Left lung (tissue), 4 donors: ENCODE measurements at regions not wholly inside any gene's neighbourhood (a gene's known extent, or its start where the extent isn't known, plus 50 kb on each side); places are given as distances from the start of the nearest gene placed in this dataset.

ENCODE experiments used
- ATAC-seq: fragments of 200-7000 bp; cut with Tn5 transposase; one replicate; pipeline ENCODE4 v1.9.1; 2020; ENCODE audit warnings: moderate library complexity
- DNase-seq, 4 donors: peaks; one replicate each; pipeline ENCODE4 v3.0.0-alpha.2; 2013 to 2020
- H3K27ac ChIP-seq, 2 donors: fragments of 200-600 bp; sonication (generic) in 1 of 2; one replicate each; pipeline versions ENCODE4 v1.5.0 to v1.8.0; 2020 to 2021
- H3K27me3 ChIP-seq, 2 donors: fragments of 200-600 bp; sonication (generic) in 1 of 2; one replicate each; pipeline versions ENCODE4 v1.5.0 to v1.8.0; 2020 to 2021
- H3K36me3 ChIP-seq, 2 donors: fragments of 200-600 bp; sonication (generic) in 1 of 2; one replicate each; pipeline versions ENCODE4 v1.5.0 to v1.8.0; 2020 to 2021
- H3K4me1 ChIP-seq, 2 donors: fragments of 200-600 bp; one replicate each; pipeline ENCODE4 v1.8.0; 2021
- H3K4me3 ChIP-seq, 2 donors: fragments of 200-600 bp; sonication (generic) in 1 of 2; one replicate each; pipeline versions ENCODE4 v1.5.0 to v1.8.0; 2020 to 2021; ENCODE audit warnings: mild to moderate bottlenecking in 1 of 2
- H3K9me3 ChIP-seq, 2 donors: fragments of 200-600 bp; sonication (generic) in 1 of 2; one replicate each; pipeline versions ENCODE4 v1.5.0 to v1.8.0; 2020 to 2021
- intact Hi-C, 2 donors: fragments of 100-400 bp; cut with DNase I; formaldehyde crosslinking; loops; one replicate each; pipeline versions ENCODE4 v1.11.2 to v1.14.2; 2022
- TF ChIP-seq, protein P1 (sequence below), 2 donors: fragments of 200-600 bp; sonication (generic) in 1 of 2; IDR thresholded peaks; one replicate each; pipeline versions ENCODE4 v1.5.0 to v1.8.0; 2021; ENCODE audit warnings: antibody characterized with exemption in 2 of 2
- donor health status: DM: no; HTN: yes; CAD: no.
- donor health status: DM: no; HTN: no; CAD: no.

DNA sequence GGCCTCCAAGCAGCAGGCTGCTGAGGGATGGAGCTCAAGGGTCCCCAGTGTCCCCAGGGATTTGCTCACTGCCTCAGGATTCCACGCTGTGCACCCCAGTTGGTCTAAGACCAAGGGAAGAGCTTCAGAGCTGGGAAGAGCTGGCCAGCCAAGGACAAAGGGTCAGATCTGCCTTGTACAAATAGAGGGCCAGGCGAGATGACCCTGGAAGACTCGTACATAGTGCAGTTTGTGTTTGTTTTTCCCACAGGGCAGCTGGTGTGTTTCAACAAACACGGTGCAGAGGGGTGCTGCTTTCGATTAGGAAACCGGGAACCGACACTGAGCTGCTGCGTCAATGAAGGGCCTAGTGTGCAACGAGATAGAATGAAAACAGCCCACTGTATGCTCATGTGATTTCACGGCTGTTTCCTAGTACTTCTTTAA, 56.1 kb upstream of the TRPM1 start:
- TF ChIP-seq, protein P1, sequence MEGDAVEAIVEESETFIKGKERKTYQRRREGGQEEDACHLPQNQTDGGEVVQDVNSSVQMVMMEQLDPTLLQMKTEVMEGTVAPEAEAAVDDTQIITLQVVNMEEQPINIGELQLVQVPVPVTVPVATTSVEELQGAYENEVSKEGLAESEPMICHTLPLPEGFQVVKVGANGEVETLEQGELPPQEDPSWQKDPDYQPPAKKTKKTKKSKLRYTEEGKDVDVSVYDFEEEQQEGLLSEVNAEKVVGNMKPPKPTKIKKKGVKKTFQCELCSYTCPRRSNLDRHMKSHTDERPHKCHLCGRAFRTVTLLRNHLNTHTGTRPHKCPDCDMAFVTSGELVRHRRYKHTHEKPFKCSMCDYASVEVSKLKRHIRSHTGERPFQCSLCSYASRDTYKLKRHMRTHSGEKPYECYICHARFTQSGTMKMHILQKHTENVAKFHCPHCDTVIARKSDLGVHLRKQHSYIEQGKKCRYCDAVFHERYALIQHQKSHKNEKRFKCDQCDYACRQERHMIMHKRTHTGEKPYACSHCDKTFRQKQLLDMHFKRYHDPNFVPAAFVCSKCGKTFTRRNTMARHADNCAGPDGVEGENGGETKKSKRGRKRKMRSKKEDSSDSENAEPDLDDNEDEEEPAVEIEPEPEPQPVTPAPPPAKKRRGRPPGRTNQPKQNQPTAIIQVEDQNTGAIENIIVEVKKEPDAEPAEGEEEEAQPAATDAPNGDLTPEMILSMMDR (IDR thresholded peaks at IDR 0.05), result no peak

GRCh38 chr15:31158858-31159569, 57.5 kb upstream of the TRPM1 start:
- Histone ChIP-seq H3K27me3 (no peaks in the 10 kb centered on the region), H3K4me3 (no peak overlapping the region), H3K27ac (no peak overlapping the region), H3K36me3 (no peaks in the 10 kb centered on the region), H3K9me3 (no peaks in the 10 kb centered on the region), H3K4me1 (no peaks in the 10 kb centered on the region)
- TF ChIP-seq, protein P1 (IDR thresholded peaks at IDR 0.05), result no peak
- DNase-seq (no peak), ATAC-seq (peak; percentile 44)
- intact Hi-C loops, result no loop called here

More for the DNA sequence above, 56.1 kb upstream of the TRPM1 start:
- Histone ChIP-seq H3K27me3 (no peaks in the 10 kb centered on the region), H3K27ac (no peak overlapping the region), H3K9me3 (no peaks in the 10 kb centered on the region), H3K36me3 (no peaks in the 10 kb centered on the region), H3K4me3 (no peak overlapping the region), H3K4me1 (no peaks in the 10 kb centered on the region)
- intact Hi-C loops, result no loop called here
- ATAC-seq, result no peak
- DNase-seq, result peak in 1 of 4 donors; percentile 29

GRCh38 chr15:31159837-31160236, 58.3 kb upstream of the TRPM1 start:
- Histone ChIP-seq H3K27ac (no peak overlapping the region), H3K9me3 (no peaks in the 10 kb centered on the region), H3K27me3 (no peaks in the 10 kb centered on the region), H3K36me3 (no peaks in the 10 kb centered on the region), H3K4me1 (no peaks in the 10 kb centered on the region), H3K4me3 (no peak overlapping the region)
- ATAC-seq, result no peak
- TF ChIP-seq, protein P1 (IDR thresholded peaks at IDR 0.05), result no peak
- intact Hi-C loops, result no loop called here
- DNase-seq, result no peak

DNA sequence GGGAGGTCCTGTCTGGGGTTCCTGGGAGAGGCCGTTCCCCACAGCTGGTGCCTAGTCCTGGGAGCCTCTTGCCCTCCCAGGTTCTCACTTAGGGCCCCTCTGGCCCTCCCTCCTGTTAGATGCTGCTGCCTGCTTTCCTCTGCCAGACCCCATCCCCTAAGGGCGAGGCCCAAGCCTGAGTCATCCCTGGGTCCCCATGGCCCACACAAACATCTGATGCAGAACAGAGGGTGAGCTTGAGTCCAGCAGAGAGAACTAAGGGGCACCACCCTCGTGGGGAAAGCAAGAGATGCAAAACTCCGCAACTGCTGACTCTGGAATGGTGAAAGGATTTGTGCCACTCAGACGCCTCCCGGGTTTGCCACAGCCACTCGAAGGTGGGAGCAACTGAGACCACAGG, 58.8 kb upstream of the TRPM1 start:
- Histone ChIP-seq H3K4me3 (no peak overlapping the region), H3K36me3 (no peaks in the 10 kb centered on the region), H3K27me3 (no peaks in the 10 kb centered on the region), H3K4me1 (no peaks in the 10 kb centered on the region), H3K27ac (no peak overlapping the region), H3K9me3 (no peaks in the 10 kb centered on the region)
- ATAC-seq (no peak), DNase-seq (no peak)
- TF ChIP-seq, protein P1 (IDR thresholded peaks at IDR 0.05), result no peak
- intact Hi-C loops, result no loop called here

DNA sequence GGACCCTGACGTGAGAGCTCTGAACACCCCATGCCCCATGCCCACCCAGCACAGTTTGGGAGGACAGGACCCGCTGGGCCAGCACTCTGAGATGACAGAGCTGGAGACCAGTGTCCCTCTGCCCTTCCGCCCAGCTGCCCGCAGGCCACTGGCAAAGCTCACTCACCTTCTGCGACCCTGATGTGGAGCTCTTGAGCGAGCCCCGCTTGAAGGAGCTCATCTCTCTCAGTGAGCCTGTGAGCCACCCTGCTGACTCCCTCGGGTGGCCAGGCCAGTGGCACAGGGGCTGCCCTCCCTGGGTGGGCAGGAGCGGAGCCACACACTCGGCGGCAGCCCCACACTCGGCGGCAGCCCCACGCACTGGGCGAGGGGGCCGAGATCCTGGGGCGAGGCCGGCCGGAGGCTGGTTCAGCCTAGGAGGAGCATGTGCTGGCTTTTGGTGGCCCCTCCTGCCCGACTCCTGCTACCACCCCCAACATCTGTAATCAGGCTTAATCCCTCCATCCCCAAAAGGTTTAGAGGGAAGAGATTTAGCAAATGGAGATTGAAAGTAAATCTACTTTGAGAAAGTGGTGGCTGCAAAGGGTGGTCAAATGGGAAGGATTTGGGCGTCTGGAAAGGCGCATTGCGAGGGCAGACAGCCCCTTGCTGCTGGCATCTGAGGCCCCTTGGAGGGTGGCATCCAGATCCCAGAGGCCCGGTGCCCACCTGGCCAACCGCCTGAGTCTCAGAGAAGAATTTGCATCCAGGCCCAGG, 59.4 kb upstream of the TRPM1 start:
- intact Hi-C loops, result no loop called here
- ATAC-seq (no peak), DNase-seq (no peak)
- H3K27ac ChIP-seq, result no peak overlapping the region
- H3K36me3 ChIP-seq, result no peaks in the 10 kb centered on the region
- no peaks in the 10 kb centered on the region for H3K4me1 ChIP-seq
- no peak overlapping the region for H3K4me3 ChIP-seq
- H3K27me3 ChIP-seq, result no peaks in the 10 kb centered on the region
- H3K9me3 ChIP-seq, result no peaks in the 10 kb centered on the region
- TF ChIP-seq, protein P1 (IDR thresholded peaks at IDR 0.05), result no peak
